Panc1 (cell line): ENCODE measurements at regions not wholly inside any gene's neighbourhood (a gene's known extent, or its start where the extent isn't known, plus 50 kb on each side); places are given as distances from the start of the nearest gene placed in this dataset.

ENCODE experiments used
- CTCF ChIP-seq: fragments of 450-650 bp; IDR thresholded peaks from 2 replicates; pipeline ENCODE4 v1.5.1; 2017; ENCODE audit warnings: mild to moderate bottlenecking
- POLR2AphosphoS5 ChIP-seq: IDR thresholded peaks from 2 replicates; pipeline ENCODE4 v1.6.1; 2012; ENCODE audit warnings: mild to moderate bottlenecking, low read depth, low read length, moderate library complexity
- TCF7L2 ChIP-seq: IDR thresholded peaks from 2 replicates; pipeline ENCODE4 v1.6.1; 2011; ENCODE audit warnings: mild to moderate bottlenecking, low read depth, low read length, inconsistent platforms

- TF ChIP-seq CTCF: peak; percentile 17; the same call in 1 of the 2 replicates
- TF ChIP-seq POLR2AphosphoS5: no peak
- no peak for TF ChIP-seq TCF7L2
These were observed 349.4 kb downstream of the GATA3 start for GRCh38 chr10:8403711-8404371.
